ENCODE measurements at regions not wholly inside any gene's neighbourhood (a gene's known extent, or its start where the extent isn't known, plus 50 kb on each side); places are given as distances from the start of the nearest gene placed in this dataset.
"Not testable (repeated sequence)": the region's sequence is repeated elsewhere in the genome, so short reads cannot be mapped to it uniquely, and the experiment has no call there.

DNA sequence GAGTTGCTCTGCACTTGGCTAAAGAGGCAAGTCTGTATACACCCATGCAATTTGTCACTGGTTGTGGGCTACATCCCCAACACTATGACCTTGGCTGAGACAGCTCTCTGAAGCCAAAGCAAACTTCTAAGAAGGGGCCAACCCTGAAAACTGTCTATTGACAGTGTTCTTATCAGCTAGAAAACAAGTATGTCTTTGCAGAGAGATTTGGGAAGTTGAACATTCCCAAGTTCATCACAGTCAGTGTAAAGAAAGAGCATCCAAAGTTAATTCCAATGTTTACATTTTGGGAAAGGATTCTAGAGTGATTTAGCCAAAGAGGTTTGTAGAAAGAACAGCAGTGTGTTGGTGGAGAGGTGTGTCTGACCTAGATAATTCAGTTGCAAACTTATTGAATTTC, 711.1 kb upstream of the CHD1 start:
- Mint-ChIP-seq H3K4me3 (no peak overlapping the region), H3K4me1 (no peaks in the 10 kb centered on the region), H3K9me3 (peaks cover 3% of the 10 kb centered on the region), H3K36me3 (ENCODE audit: low read depth) (no peaks in the 10 kb centered on the region), H3K27ac (no peak overlapping the region), H3K27me3 (no peaks in the 10 kb centered on the region)
- no peak for DNase-seq
- CTCF ChIA-PET, result no interaction called here
- POLR2A ChIA-PET, result no interaction called here

DNA sequence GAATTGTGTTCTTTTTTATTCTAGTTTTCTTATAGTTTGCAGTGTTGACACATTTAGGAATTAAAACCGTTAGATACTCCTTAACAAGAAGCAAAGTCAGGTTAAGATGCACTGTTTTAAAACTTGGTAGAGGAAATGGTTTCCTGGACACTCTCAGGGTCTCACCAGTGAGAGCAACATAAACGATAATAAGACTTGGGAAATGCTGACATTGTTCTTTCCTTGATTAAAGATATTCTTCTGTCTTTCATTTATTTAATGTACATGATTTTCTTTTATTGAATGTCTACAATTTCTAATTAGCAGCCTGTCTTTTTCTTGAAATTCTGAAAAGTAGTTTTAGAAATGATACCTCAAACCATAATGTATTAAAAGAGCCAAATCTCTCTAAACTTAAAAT, 707.9 kb upstream of the CHD1 start:
- Mint-ChIP-seq H3K27me3 (no peaks in the 10 kb centered on the region), H3K4me3 (no peak overlapping the region), H3K9me3 (peaks cover 10% of the 10 kb centered on the region), H3K4me1 (no peaks in the 10 kb centered on the region), H3K36me3 (ENCODE audit: low read depth) (no peaks in the 10 kb centered on the region), H3K27ac (no peak overlapping the region)
- ChIA-PET POLR2A (no interaction called here), CTCF (no interaction called here)
- DNase-seq, result no peak

DNA sequence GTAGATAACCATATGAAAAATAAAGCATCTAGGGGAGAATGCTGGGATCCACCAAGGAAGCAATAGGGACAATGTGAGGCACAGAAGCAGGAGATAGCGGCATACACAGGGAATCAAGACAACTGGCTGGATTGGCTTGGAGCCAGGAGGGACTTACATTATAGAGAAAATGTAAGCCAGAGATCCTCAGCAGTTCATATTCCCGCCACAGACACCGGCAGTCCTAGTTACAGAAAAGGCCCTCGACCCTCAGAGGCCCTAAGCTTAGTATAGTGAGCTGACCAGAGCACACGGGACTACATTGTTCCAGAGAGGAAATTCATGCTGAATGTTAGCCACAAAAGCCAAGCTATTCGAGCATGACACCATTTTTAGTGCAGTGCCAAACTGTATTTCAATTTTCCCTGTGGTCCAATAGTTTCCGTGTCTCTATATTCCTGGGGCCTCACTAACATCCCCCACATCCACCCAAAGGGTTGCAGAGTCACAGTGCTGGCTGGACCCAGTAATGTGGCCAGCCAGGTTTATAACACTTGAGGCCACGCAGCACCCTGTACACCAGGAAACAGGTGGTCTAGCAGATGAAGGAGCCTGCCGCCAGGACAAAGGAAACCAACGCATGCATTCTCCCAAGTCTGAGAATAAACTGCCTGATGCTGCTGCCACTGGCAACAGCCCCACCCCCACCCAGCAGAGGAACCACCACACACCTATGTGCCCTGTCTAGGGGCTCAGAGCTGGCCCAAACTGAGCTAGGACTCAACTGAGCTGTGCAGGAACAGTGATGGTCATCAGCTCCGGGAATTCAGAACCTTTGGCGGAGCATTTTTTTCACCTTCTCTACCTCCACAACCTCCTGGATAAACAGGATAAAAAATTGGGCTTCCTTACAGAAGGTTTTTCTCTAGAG, 693.2 kb upstream of the CHD1 start:
- H3K9me3 Mint-ChIP-seq, result peaks cover 7% of the 10 kb centered on the region
- ChIA-PET POLR2A (no interaction called here), CTCF (no interaction called here)
- H3K27ac Mint-ChIP-seq, result no peak overlapping the region
- H3K36me3 Mint-ChIP-seq (ENCODE audit: low read depth), result no peaks in the 10 kb centered on the region
- no peaks in the 10 kb centered on the region for H3K4me1 Mint-ChIP-seq
- DNase-seq, result no peak
- H3K27me3 Mint-ChIP-seq, result no peaks in the 10 kb centered on the region
- H3K4me3 Mint-ChIP-seq, result no peak overlapping the region

DNA sequence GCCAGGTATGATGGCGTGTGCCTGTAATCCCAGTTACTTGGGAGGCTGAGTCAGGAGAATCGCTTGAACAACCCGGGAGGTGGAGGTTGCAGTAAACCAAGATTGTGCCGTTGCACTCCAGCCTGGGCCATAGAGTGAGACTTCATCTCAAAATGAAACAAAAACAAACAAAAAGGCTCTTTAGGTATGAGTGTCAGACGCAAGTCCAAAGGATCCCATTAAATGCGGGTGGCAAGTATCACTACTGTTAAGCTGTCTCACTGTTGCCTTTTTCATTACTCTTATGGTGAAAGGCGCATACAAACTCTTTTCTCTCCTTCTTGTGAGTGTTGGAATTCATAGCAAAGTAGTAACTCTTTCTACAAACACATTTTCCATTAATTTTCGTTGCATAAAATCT, 688.5 kb upstream of the CHD1 start:
- Mint-ChIP-seq H3K36me3 (ENCODE audit: low read depth) (no peaks in the 10 kb centered on the region), H3K27ac (no peak overlapping the region), H3K4me1 (no peaks in the 10 kb centered on the region), H3K4me3 (no peak overlapping the region), H3K27me3 (no peaks in the 10 kb centered on the region), H3K9me3 (no peaks in the 10 kb centered on the region)
- DNase-seq, result no peak
- POLR2A ChIA-PET, result no interaction called here
- CTCF ChIA-PET, result no interaction called here

DNA sequence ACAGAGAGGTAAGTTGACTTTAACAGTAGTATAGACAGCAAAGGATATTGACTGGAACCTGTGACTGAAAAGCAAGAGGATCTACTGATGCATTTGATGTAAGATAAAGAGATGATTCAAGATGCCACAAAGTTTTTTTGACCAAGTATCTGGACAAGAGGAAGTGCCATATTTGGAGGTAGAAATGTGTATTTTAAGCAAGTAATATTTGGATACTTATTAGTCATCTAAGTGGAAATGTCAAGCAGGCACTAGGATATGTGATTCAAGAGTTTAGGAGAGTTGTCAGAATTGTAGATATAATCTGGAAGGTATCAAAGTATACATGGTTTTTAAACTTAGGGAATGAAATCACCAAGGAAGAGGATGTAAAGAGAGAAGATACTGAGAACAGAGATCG, 686.1 kb upstream of the CHD1 start:
- ChIA-PET POLR2A (no interaction called here), CTCF (no interaction called here)
- H3K4me3 Mint-ChIP-seq, result no peak overlapping the region
- H3K36me3 Mint-ChIP-seq (ENCODE audit: low read depth), result no peaks in the 10 kb centered on the region
- no peaks in the 10 kb centered on the region for H3K27me3 Mint-ChIP-seq
- H3K4me1 Mint-ChIP-seq, result no peaks in the 10 kb centered on the region
- DNase-seq, result no peak
- H3K9me3 Mint-ChIP-seq, result no peaks in the 10 kb centered on the region
- H3K27ac Mint-ChIP-seq, result no peak overlapping the region

DNA sequence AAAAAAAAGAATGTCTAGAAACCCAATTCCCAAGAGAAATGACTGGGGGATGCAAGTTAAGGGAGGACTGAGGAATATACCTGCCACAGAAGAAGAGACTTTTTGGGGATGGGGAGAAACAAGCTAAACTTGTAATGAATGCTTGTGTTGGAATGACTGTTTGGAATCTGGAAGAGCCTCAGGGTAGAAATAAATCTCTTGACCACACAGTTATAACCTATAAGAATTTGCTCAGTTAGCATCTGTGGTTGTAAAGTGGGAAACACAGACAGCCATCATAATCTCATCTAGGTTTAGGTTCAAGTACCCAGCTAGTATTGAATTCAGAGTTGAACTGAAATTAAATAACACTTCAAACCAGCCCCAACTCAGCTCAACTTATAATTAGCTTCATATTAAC, 678.3 kb upstream of the CHD1 start:
- Mint-ChIP-seq H3K9me3 (no peaks in the 10 kb centered on the region), H3K36me3 (ENCODE audit: low read depth) (no peaks in the 10 kb centered on the region), H3K4me3 (no peak overlapping the region), H3K27me3 (no peaks in the 10 kb centered on the region), H3K4me1 (no peaks in the 10 kb centered on the region), H3K27ac (no peak overlapping the region)
- ChIA-PET POLR2A (no interaction called here), CTCF (no interaction called here)
- DNase-seq, result no peak

DNA sequence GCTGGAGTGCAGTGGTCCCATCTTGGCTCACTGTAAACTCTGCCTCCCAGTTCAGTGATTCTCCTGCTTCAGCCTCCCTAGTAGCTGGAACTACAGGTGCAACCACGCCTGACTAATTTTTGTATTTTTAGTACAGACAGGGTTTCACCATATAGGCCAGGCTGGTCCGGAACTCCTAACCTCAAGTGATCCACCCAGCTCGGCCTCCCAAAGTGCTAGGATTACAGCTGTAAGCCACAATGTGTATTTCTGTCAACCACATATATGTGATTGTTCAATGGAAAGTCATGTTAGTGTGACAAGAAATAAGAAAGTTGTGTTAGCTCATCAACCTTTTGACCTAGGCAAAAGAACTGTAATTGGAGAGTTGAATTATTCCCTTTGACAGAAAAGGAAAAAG, 677.1 kb upstream of the CHD1 start:
- Mint-ChIP-seq H3K4me3 (no peak overlapping the region), H3K4me1 (no peaks in the 10 kb centered on the region), H3K36me3 (ENCODE audit: low read depth) (no peaks in the 10 kb centered on the region), H3K27ac (no peak overlapping the region), H3K9me3 (no peaks in the 10 kb centered on the region), H3K27me3 (no peaks in the 10 kb centered on the region)
- POLR2A ChIA-PET, result no interaction called here
- DNase-seq, result no peak
- CTCF ChIA-PET, result no interaction called here

DNA sequence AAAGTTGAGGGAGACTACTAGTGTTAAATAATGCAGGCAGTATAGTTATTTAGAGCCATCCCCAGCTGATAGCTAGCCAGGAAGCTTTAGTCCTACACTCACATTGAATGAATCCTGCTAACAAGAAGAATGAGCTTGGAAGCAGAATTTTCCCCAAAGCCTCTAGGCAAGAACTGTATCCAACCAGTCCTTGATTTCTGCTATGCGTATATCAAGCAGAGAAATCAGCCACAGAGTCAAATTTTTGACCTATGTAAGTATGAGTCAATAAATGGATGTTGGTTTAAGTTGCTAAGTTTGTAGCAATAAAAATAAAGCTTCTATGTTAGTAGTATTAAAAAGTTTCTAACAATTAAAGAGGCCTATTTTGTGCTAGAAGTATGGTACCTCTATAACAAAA, 672.1 kb upstream of the CHD1 start:
- Mint-ChIP-seq H3K27ac (no peak overlapping the region), H3K4me3 (no peak overlapping the region), H3K36me3 (ENCODE audit: low read depth) (no peaks in the 10 kb centered on the region), H3K4me1 (no peaks in the 10 kb centered on the region), H3K27me3 (no peaks in the 10 kb centered on the region), H3K9me3 (no peaks in the 10 kb centered on the region)
- POLR2A ChIA-PET, result no interaction called here
- DNase-seq, result no peak
- CTCF ChIA-PET, result no interaction called here

DNA sequence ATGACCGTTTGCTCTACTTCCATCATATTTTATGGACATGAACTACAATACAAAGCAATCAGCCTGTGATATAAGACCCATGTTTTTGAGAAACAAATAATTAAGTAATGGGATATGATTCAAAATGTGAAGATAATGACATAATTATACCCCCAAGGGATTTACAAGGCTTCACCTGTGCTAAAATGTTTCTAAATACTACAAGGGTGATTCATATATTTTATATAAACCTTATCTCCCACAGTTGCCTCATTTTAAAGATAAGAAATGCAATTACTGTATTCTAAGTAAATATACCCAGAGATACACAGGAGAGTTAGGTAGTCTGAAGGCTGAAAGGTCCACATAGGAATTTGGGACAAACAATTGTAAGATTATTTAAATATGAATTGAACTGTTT, 662.0 kb upstream of the CHD1 start:
- Mint-ChIP-seq H3K4me1 (no peaks in the 10 kb centered on the region), H3K4me3 (no peak overlapping the region), H3K9me3 (peaks cover 4% of the 10 kb centered on the region), H3K36me3 (ENCODE audit: low read depth) (no peaks in the 10 kb centered on the region), H3K27ac (no peak overlapping the region), H3K27me3 (no peaks in the 10 kb centered on the region)
- CTCF ChIA-PET, result no interaction called here
- no peak for DNase-seq
- POLR2A ChIA-PET, result no interaction called here

DNA sequence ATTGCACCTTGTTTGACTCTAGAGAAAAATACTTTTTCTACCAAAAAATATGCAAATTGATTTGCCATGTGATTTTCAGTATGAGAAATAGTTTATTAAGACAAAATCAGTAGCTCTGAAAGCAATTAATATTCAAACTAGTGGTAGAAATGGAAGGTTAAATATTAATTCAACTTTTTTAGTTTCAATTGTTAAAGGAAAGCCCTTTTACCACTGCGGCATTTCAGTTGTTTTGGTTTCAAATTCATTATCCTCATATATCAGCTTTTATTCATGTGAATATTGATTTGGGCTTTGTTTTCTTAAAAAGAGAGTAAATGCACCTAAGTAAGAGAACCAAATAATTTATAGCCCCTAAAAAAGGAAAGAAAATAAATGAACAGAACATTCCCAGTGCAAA, 660.6 kb upstream of the CHD1 start:
- CTCF ChIA-PET, result no interaction called here
- Mint-ChIP-seq H3K9me3 (peaks cover 4% of the 10 kb centered on the region), H3K27me3 (no peaks in the 10 kb centered on the region), H3K4me1 (no peaks in the 10 kb centered on the region), H3K36me3 (ENCODE audit: low read depth) (no peaks in the 10 kb centered on the region), H3K4me3 (no peak overlapping the region), H3K27ac (no peak overlapping the region)
- DNase-seq, result no peak
- POLR2A ChIA-PET, result no interaction called here

DNA sequence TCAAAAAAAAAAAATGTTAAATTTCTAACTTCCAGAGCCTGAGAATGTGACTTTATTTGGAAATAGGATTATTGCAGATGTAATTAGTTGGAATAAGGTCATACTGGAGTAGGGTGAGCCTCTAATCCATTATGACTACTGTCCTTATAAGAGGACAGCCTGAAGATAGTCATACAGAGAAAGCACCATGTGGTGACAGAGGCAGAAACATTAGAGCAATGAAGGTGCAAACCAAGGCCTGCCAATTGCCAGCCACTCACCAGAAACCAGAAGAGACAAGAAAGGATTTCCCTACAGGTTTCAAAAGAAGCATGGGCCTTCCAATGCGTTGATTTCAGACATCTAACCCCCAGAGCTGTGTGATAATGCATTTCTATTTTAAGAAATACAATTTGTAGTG, 659.2 kb upstream of the CHD1 start:
- H3K27me3 Mint-ChIP-seq, result no peaks in the 10 kb centered on the region
- ChIA-PET POLR2A (no interaction called here), CTCF (no interaction called here)
- no peak for DNase-seq
- H3K27ac Mint-ChIP-seq, result no peak overlapping the region
- H3K36me3 Mint-ChIP-seq (ENCODE audit: low read depth), result no peaks in the 10 kb centered on the region
- H3K9me3 Mint-ChIP-seq, result peaks cover 4% of the 10 kb centered on the region
- no peak overlapping the region for H3K4me3 Mint-ChIP-seq
- no peaks in the 10 kb centered on the region for H3K4me1 Mint-ChIP-seq

DNA sequence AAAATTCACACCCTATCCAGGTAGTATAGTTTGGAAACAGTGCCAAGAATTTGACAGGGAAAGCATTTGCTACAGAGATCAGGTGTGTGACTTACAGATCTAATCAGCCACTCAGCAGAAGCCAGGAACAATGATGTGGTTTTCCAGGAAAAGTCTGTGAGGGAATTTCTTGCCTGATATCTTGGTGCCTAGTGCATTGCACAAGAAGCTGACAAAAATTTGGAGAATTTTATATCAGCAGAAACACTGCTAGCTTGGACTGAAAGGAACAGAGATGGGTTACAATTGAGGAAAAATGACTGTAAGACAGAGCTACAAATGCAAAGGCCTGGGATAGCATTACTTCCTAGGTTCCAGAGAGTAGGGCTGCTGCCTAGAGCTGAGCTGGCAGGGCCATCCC, 658.1 kb upstream of the CHD1 start:
- H3K27me3 Mint-ChIP-seq, result no peaks in the 10 kb centered on the region
- no peak overlapping the region for H3K27ac Mint-ChIP-seq
- H3K36me3 Mint-ChIP-seq (ENCODE audit: low read depth), result no peaks in the 10 kb centered on the region
- DNase-seq, result no peak
- H3K4me1 Mint-ChIP-seq, result no peaks in the 10 kb centered on the region
- POLR2A ChIA-PET, result no interaction called here
- H3K4me3 Mint-ChIP-seq, result no peak overlapping the region
- H3K9me3 Mint-ChIP-seq, result peaks cover 4% of the 10 kb centered on the region
- CTCF ChIA-PET, result no interaction called here

DNA sequence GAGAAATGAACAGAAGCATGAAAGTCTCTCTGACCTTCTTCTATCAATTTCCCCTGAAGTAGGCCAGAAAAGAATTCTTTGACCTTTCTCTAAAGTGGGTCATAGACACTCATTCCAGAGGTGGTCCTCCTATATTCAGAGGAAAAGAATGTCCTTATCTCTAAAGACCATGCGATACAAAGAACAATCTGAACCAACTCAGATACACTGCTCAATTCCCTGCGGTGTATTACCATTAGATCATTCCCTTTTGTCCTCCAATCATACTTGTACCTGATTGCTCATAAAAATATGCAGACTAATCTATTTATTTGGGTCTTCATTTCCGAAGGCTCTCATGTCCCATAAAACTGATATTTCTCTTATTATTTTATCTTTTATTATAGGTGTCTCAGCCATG, 652.4 kb upstream of the CHD1 start:
- DNase-seq; H3K27me3 Mint-ChIP-seq; POLR2A ChIA-PET; H3K4me3 Mint-ChIP-seq; H3K36me3 Mint-ChIP-seq (ENCODE audit: low read depth); H3K27ac Mint-ChIP-seq; H3K9me3 Mint-ChIP-seq; H3K4me1 Mint-ChIP-seq; CTCF ChIA-PET: not testable (repeated sequence)

DNA sequence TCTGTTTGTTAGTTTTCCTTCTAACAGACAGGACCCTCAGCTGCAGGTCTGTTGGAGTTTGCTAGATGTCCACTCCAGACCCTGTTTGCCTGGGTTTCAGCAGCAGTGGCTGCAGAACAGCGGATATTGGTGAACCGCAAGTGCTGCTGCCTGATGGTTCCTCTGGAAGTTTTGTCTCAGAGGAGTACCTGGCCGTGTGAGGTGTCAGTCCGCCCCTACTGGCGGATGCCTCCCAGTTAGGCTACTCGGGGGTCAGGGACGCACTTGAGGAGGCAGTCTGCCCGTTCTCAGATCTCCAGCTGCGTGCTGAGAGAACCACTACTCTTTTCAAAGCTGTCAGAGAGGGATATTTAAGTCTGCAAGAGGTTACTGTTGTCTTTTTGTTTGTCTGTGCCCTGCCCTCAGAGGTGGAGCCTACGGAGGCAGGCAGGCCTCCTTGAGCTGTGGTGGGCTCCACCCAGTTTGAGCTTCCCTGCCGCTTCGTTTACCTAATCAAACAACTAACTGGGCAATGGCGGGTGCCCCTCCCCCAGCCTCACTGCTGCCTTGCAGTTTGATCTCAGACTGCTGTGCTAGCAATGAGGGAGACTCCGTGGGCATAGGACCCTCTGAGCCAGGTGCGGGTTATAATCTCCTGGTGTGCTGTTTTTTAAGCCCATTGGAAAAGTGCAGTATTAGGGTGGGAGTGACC, 634.3 kb upstream of the CHD1 start:
- POLR2A ChIA-PET, CTCF ChIA-PET: not testable (repeated sequence)

More for the DNA sequence above, 634.3 kb upstream of the CHD1 start:
- H3K4me3 Mint-ChIP-seq; DNase-seq; H3K27me3 Mint-ChIP-seq; H3K27ac Mint-ChIP-seq; H3K36me3 Mint-ChIP-seq (ENCODE audit: low read depth); H3K4me1 Mint-ChIP-seq; H3K9me3 Mint-ChIP-seq: not testable (repeated sequence)

Measured in activated CD4-positive, alpha-beta memory T cell treated with anti-CD3 and anti-CD28 coated beads, Interleukin-2, amount 10 ng/mL, durations not matched to agents 7 days and 5 days (primary cell).